Lower lobe of right lung (tissue), 2 donors: ENCODE measurements at regions not wholly inside any gene's neighbourhood (a gene's known extent, or its start where the extent isn't known, plus 50 kb on each side); places are given as distances from the start of the nearest gene placed in this dataset.

Source experiments
- ATAC-seq, 2 donors: fragments of 200-7000 bp; cut with Tn5 transposase; one replicate each; pipeline ENCODE4 v1.9.1; 2020 to 2022; ENCODE audit warnings: mild to moderate bottlenecking in 2 of 2, moderate library complexity in 2 of 2
- DNase-seq: peaks from one replicate; pipeline ENCODE4 v3.0.0-alpha.2; 2020
- H3K27ac ChIP-seq: fragments of 200-600 bp; one replicate; pipeline ENCODE4 v1.8.0; 2022
- H3K27me3 ChIP-seq: fragments of 200-600 bp; one replicate; pipeline ENCODE4 v1.8.0; 2022; ENCODE audit warnings: low read depth
- H3K36me3 ChIP-seq: fragments of 200-600 bp; one replicate; pipeline ENCODE4 v1.8.0; 2022; ENCODE audit warnings: mild to moderate bottlenecking
- H3K4me1 ChIP-seq: fragments of 200-600 bp; one replicate; pipeline ENCODE4 v1.8.0; 2022
- H3K4me3 ChIP-seq: fragments of 200-600 bp; one replicate; pipeline ENCODE4 v1.8.0; 2022; ENCODE audit warnings: mild to moderate bottlenecking
- H3K9me3 ChIP-seq: fragments of 200-600 bp; one replicate; pipeline ENCODE4 v1.8.0; 2022
- CTCF ChIP-seq: fragments of 200-600 bp; IDR thresholded peaks from one replicate; pipeline ENCODE4 v1.8.0; 2022; ENCODE audit warnings: antibody characterized with exemption, mild to moderate bottlenecking
- intact Hi-C: fragments of 100-400 bp; cut with DNase I; formaldehyde crosslinking; loops from one replicate; pipeline ENCODE4 v1.11.0; 2022
- donor health status: DM: no; HTN: yes; CAD: no; lungs with severe emphysema.

GRCh38 chr9:93372391-93372790, 79.1 kb upstream of the FAM120A start:
- no peaks in the 10 kb centered on the region for H3K9me3 ChIP-seq
- no peak overlapping the region for H3K4me3 ChIP-seq
- intact Hi-C loops, result no loop called here
- H3K27ac ChIP-seq, result no peak overlapping the region
- H3K27me3 ChIP-seq, result no peaks in the 10 kb centered on the region
- TF ChIP-seq CTCF, result no peak
- H3K36me3 ChIP-seq, result no peaks in the 10 kb centered on the region
- ATAC-seq, result no peak
- H3K4me1 ChIP-seq, result no peaks in the 10 kb centered on the region
- DNase-seq, result no peak

- ATAC-seq (no peak), DNase-seq (no peak)
- Histone ChIP-seq H3K9me3 (no peaks in the 10 kb centered on the region), H3K27ac (no peak overlapping the region), H3K27me3 (no peaks in the 10 kb centered on the region), H3K4me1 (no peaks in the 10 kb centered on the region), H3K4me3 (no peak overlapping the region), H3K36me3 (no peaks in the 10 kb centered on the region)
- intact Hi-C loops, result no loop called here
- TF ChIP-seq CTCF, result no peak
Observed at GRCh38 chr9:93376411-93376810, 75.1 kb upstream of the FAM120A start.

GRCh38 chr9:93378276-93378675, 73.2 kb upstream of the FAM120A start:
- no peak overlapping the region for H3K27ac ChIP-seq
- H3K4me3 ChIP-seq, result no peak overlapping the region
- H3K4me1 ChIP-seq, result no peaks in the 10 kb centered on the region
- no peaks in the 10 kb centered on the region for H3K36me3 ChIP-seq
- ATAC-seq, result no peak
- no peak for DNase-seq
- no peak for TF ChIP-seq CTCF
- no peaks in the 10 kb centered on the region for H3K9me3 ChIP-seq
- H3K27me3 ChIP-seq, result no peaks in the 10 kb centered on the region
- intact Hi-C loops, result no loop called here

GRCh38 chr9:93379051-93379450, 72.4 kb upstream of the FAM120A start:
- Histone ChIP-seq H3K27me3 (no peaks in the 10 kb centered on the region), H3K4me1 (no peaks in the 10 kb centered on the region), H3K9me3 (no peaks in the 10 kb centered on the region), H3K27ac (no peak overlapping the region), H3K4me3 (no peak overlapping the region), H3K36me3 (no peaks in the 10 kb centered on the region)
- DNase-seq, result no peak
- ATAC-seq, result no peak
- intact Hi-C loops, result no loop called here
- TF ChIP-seq CTCF, result no peak

GRCh38 chr9:93380410-93381060, 71.0 kb upstream of the FAM120A start:
- Histone ChIP-seq H3K36me3 (no peaks in the 10 kb centered on the region), H3K9me3 (no peaks in the 10 kb centered on the region), H3K4me1 (no peaks in the 10 kb centered on the region), H3K27me3 (no peaks in the 10 kb centered on the region), H3K27ac (no peak overlapping the region), H3K4me3 (no peak overlapping the region)
- no peak for TF ChIP-seq CTCF
- no peak for ATAC-seq
- DNase-seq, result no peak
- intact Hi-C loops, result no loop called here

GRCh38 chr9:93387791-93388190, 63.7 kb upstream of the FAM120A start:
- DNase-seq, result peak; percentile 61
- no peak overlapping the region for H3K4me3 ChIP-seq
- no peaks in the 10 kb centered on the region for H3K9me3 ChIP-seq
- no peak overlapping the region for H3K27ac ChIP-seq
- intact Hi-C loops, result no loop called here
- TF ChIP-seq CTCF, result no peak
- no peaks in the 10 kb centered on the region for H3K4me1 ChIP-seq
- H3K27me3 ChIP-seq, result no peaks in the 10 kb centered on the region
- peak; percentile 84 for ATAC-seq
- no peaks in the 10 kb centered on the region for H3K36me3 ChIP-seq
